ENCODE measurements at regions not wholly inside any gene's neighbourhood (a gene's known extent, or its start where the extent isn't known, plus 50 kb on each side); places are given as distances from the start of the nearest gene placed in this dataset.

DNA sequence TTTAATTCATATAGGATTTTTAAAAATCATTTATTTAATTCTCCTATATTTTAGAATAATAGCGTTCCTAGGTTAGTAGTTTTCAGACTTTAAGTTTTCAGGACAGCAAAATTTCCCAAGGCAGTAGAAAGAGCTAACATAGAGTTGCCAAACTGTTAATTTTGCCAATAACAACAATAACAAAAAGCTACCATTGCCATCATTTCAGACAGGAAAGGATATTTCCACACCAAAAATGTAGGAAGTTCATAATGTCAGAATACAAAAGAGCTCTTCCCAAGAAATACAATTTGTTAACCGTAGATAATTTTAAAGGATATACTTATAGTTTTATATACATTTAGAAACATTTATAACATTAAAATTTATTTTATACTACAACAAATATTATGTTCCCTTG, 81.4 kb upstream of the EEA1 start:
- TF ChIP-seq, protein P1, sequence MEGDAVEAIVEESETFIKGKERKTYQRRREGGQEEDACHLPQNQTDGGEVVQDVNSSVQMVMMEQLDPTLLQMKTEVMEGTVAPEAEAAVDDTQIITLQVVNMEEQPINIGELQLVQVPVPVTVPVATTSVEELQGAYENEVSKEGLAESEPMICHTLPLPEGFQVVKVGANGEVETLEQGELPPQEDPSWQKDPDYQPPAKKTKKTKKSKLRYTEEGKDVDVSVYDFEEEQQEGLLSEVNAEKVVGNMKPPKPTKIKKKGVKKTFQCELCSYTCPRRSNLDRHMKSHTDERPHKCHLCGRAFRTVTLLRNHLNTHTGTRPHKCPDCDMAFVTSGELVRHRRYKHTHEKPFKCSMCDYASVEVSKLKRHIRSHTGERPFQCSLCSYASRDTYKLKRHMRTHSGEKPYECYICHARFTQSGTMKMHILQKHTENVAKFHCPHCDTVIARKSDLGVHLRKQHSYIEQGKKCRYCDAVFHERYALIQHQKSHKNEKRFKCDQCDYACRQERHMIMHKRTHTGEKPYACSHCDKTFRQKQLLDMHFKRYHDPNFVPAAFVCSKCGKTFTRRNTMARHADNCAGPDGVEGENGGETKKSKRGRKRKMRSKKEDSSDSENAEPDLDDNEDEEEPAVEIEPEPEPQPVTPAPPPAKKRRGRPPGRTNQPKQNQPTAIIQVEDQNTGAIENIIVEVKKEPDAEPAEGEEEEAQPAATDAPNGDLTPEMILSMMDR (conservative IDR thresholded peaks at IDR 0.05; ENCODE audit: low read depth in 2 of 2): no peak
- TF ChIP-seq EZH2phosphoT487 (IDR thresholded peaks at IDR 0.05; ENCODE audit: unreplicated experiment) (no peak), ZNF331 (CRISPR knock-in tag; IDR thresholded peaks at IDR 0.05; ENCODE audit: low read depth) (no peak), EZH2 (IDR thresholded peaks at IDR 0.05; ENCODE audit: low read depth, unreplicated experiment) (no peak), POLR2AphosphoS5 (IDR thresholded peaks at IDR 0.05; ENCODE audit: low read depth) (no peak), STAT1 (IDR thresholded peaks at IDR 0.05; ENCODE audit: unreplicated experiment) (no peak), CREB1 (CRISPR knock-in tag; IDR thresholded peaks at IDR 0.05; ENCODE audit: low read depth) (no peak)
- TF ChIP-seq, protein P2, sequence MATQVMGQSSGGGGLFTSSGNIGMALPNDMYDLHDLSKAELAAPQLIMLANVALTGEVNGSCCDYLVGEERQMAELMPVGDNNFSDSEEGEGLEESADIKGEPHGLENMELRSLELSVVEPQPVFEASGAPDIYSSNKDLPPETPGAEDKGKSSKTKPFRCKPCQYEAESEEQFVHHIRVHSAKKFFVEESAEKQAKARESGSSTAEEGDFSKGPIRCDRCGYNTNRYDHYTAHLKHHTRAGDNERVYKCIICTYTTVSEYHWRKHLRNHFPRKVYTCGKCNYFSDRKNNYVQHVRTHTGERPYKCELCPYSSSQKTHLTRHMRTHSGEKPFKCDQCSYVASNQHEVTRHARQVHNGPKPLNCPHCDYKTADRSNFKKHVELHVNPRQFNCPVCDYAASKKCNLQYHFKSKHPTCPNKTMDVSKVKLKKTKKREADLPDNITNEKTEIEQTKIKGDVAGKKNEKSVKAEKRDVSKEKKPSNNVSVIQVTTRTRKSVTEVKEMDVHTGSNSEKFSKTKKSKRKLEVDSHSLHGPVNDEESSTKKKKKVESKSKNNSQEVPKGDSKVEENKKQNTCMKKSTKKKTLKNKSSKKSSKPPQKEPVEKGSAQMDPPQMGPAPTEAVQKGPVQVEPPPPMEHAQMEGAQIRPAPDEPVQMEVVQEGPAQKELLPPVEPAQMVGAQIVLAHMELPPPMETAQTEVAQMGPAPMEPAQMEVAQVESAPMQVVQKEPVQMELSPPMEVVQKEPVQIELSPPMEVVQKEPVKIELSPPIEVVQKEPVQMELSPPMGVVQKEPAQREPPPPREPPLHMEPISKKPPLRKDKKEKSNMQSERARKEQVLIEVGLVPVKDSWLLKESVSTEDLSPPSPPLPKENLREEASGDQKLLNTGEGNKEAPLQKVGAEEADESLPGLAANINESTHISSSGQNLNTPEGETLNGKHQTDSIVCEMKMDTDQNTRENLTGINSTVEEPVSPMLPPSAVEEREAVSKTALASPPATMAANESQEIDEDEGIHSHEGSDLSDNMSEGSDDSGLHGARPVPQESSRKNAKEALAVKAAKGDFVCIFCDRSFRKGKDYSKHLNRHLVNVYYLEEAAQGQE (IDR thresholded peaks at IDR 0.05; ENCODE audit: unreplicated experiment): no peak
- TF ChIP-seq, protein P3, sequence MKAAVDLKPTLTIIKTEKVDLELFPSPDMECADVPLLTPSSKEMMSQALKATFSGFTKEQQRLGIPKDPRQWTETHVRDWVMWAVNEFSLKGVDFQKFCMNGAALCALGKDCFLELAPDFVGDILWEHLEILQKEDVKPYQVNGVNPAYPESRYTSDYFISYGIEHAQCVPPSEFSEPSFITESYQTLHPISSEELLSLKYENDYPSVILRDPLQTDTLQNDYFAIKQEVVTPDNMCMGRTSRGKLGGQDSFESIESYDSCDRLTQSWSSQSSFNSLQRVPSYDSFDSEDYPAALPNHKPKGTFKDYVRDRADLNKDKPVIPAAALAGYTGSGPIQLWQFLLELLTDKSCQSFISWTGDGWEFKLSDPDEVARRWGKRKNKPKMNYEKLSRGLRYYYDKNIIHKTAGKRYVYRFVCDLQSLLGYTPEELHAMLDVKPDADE (IDR thresholded peaks at IDR 0.05): no peak
